GM12891 (cell line): ENCODE measurements at regions not wholly inside any gene's neighbourhood (a gene's known extent, or its start where the extent isn't known, plus 50 kb on each side); places are given as distances from the start of the nearest gene placed in this dataset.

ENCODE experiments used
- DNase-seq: peaks from one replicate; pipeline ENCODE4 v3.0.0; 2011; ENCODE audit warnings: low spot score; ENCODE audit not compliant: insufficient read length
- FAIRE-seq: peaks from 2 replicates; lab custom pipeline; 2011; peaks lifted over from hg19 to GRCh38; lab: Jason Lieb, UNC
- PAX5 ChIP-seq: IDR thresholded peaks from 2 replicates; pipeline ENCODE4 v1.6.1; 2011; ENCODE audit warnings: low read length, moderate library complexity, mild to moderate bottlenecking; ENCODE audit not compliant: insufficient read depth, severe bottlenecking
- POLR2A ChIP-seq: IDR thresholded peaks from 2 replicates; pipeline ENCODE4 v1.6.1; 2011; ENCODE audit warnings: low read depth, low read length, control low read depth
- POLR2AphosphoS5 ChIP-seq: IDR thresholded peaks from 2 replicates; pipeline ENCODE4 v1.6.1; 2011; ENCODE audit warnings: low read depth, low read length, control low read depth
- POU2F2 ChIP-seq: IDR thresholded peaks from 2 replicates; pipeline ENCODE4 v1.6.1; 2011; ENCODE audit warnings: low read depth, mild to moderate bottlenecking, control low read depth, low read length, moderate library complexity
- SPI1 ChIP-seq: IDR thresholded peaks from 2 replicates; pipeline ENCODE4 v1.6.1; 2011; ENCODE audit warnings: low read depth, low read length, control low read depth
- TAF1 ChIP-seq: IDR thresholded peaks from 2 replicates; pipeline ENCODE4 v1.6.1; 2011; ENCODE audit warnings: low read depth, low read length, control low read depth

- TF ChIP-seq POLR2AphosphoS5 (no peak), SPI1 (no peak), TAF1 (no peak), PAX5 (no peak), POLR2A (no peak), POU2F2 (no peak)
- FAIRE-seq, result no peak
- no peak for DNase-seq
Measured at GRCh38 chr18:41449612-41450011, 505.4 kb upstream of the PIK3C3 start.

GRCh38 chr18:41444943-41445342, 510.1 kb upstream of the PIK3C3 start:
- no peak for TF ChIP-seq POU2F2
- no peak for TF ChIP-seq TAF1
- no peak for TF ChIP-seq SPI1
- TF ChIP-seq POLR2A, result no peak
- TF ChIP-seq PAX5, result no peak
- no peak for TF ChIP-seq POLR2AphosphoS5
- FAIRE-seq (no peak), DNase-seq (no peak)

GRCh38 chr18:41436772-41437171, 518.3 kb upstream of the PIK3C3 start:
- no peak for DNase-seq
- no peak for FAIRE-seq
- no peak for TF ChIP-seq PAX5
- TF ChIP-seq SPI1, result no peak
- no peak for TF ChIP-seq TAF1
- TF ChIP-seq POLR2AphosphoS5, result no peak
- TF ChIP-seq POU2F2, result no peak
- no peak for TF ChIP-seq POLR2A

- no peak for FAIRE-seq
- no peak for TF ChIP-seq TAF1
- TF ChIP-seq PAX5, result no peak
- no peak for TF ChIP-seq POU2F2
- TF ChIP-seq SPI1, result no peak
- no peak for TF ChIP-seq POLR2AphosphoS5
- TF ChIP-seq POLR2A, result no peak
- no peak for DNase-seq
Measured at GRCh38 chr18:41418598-41418997, 536.4 kb upstream of the PIK3C3 start.

GRCh38 chr18:41416044-41416443, 539.0 kb upstream of the PIK3C3 start:
- no peak for FAIRE-seq

GRCh38 chr18:41410006-41410405, 545.0 kb upstream of the PIK3C3 start:
- DNase-seq (no peak), FAIRE-seq (no peak)
- TF ChIP-seq POLR2A, result no peak
- TF ChIP-seq POLR2AphosphoS5, result no peak
- no peak for TF ChIP-seq SPI1

More at GRCh38 chr18:41416044-41416443, 539.0 kb upstream of the PIK3C3 start:
- TF ChIP-seq PAX5, result no peak
- no peak for TF ChIP-seq POU2F2
- no peak for TF ChIP-seq SPI1
- no peak for TF ChIP-seq POLR2AphosphoS5
- TF ChIP-seq TAF1, result no peak
- no peak for TF ChIP-seq POLR2A
- no peak for DNase-seq

GRCh38 chr18:41406834-41407233, 548.2 kb upstream of the PIK3C3 start:
- no peak for FAIRE-seq
- DNase-seq, result no peak
- TF ChIP-seq POU2F2 (no peak), POLR2A (no peak), PAX5 (no peak), SPI1 (no peak), POLR2AphosphoS5 (no peak), TAF1 (no peak)

GRCh38 chr18:41396861-41397260, 558.2 kb upstream of the PIK3C3 start:
- FAIRE-seq (no peak), DNase-seq (no peak)
- TF ChIP-seq SPI1 (no peak), TAF1 (no peak), POLR2AphosphoS5 (no peak), POLR2A (no peak), PAX5 (no peak), POU2F2 (no peak)

GRCh38 chr18:41396211-41396610, 558.8 kb upstream of the PIK3C3 start:
- TF ChIP-seq PAX5, result no peak
- TF ChIP-seq TAF1, result no peak
- TF ChIP-seq POLR2A, result no peak
- FAIRE-seq (no peak), DNase-seq (no peak)

GRCh38 chr18:41395695-41396094, 559.3 kb upstream of the PIK3C3 start:
- no peak for DNase-seq
- no peak for FAIRE-seq
- no peak for TF ChIP-seq PAX5
- TF ChIP-seq TAF1, result no peak
- TF ChIP-seq POLR2A, result no peak
- TF ChIP-seq POU2F2, result no peak
- TF ChIP-seq SPI1, result no peak
- no peak for TF ChIP-seq POLR2AphosphoS5
